HUES64 (cell line): ENCODE measurements at regions not wholly inside any gene's neighbourhood (a gene's known extent, or its start where the extent isn't known, plus 50 kb on each side); places are given as distances from the start of the nearest gene placed in this dataset.

ENCODE experiments used
- H3K27ac ChIP-seq: 2 replicates; pipeline ENCODE4 v1.7.0; 2013; ENCODE audit warnings: low read depth, low read length, inconsistent platforms
- H3K27me3 ChIP-seq: 2 replicates; pipeline ENCODE4 v1.6.1; 2013; ENCODE audit warnings: mild to moderate bottlenecking, low read length; ENCODE audit not compliant: insufficient read depth
- H3K36me3 ChIP-seq: 2 replicates; pipeline ENCODE4 v1.6.1; 2013; ENCODE audit warnings: mild to moderate bottlenecking, low read length; ENCODE audit not compliant: insufficient read depth
- H3K4me1 ChIP-seq: 2 replicates; pipeline ENCODE4 v1.6.1; 2013; ENCODE audit warnings: mild to moderate bottlenecking, low read length, moderate library complexity; ENCODE audit not compliant: insufficient read depth
- H3K4me3 ChIP-seq: 2 replicates; pipeline ENCODE4 v1.5.1; 2013; ENCODE audit warnings: mild to moderate bottlenecking, low read length, moderate library complexity
- H3K9ac ChIP-seq: 2 replicates; pipeline ENCODE4 v1.6.1; 2013; ENCODE audit warnings: mild to moderate bottlenecking, low read depth, low read length
- H3K9me3 ChIP-seq: 2 replicates; pipeline ENCODE4 v1.6.1; 2013; ENCODE audit warnings: low read depth, low read length; ENCODE audit not compliant: insufficient read depth
- WGBS: fragments of 150-250, 120-280 bp; methylation state at CpG from one replicate; pipeline ENCODE4 v1.1.7; 2013; ENCODE audit warnings: missing lambda C conversion rate; 5-methylcytosine and 5-hydroxymethylcytosine counted together

GRCh38 chr17:71114911-71115668 is 945.8 kb downstream of the KCNJ2 start:
- Histone ChIP-seq H3K4me3 (no peak overlapping the region), H3K36me3 (no peaks in the 10 kb centered on the region), H3K4me1 (peaks cover 13% of the 10 kb centered on the region; the same call in 1 of the 2 replicates), H3K9me3 (no peaks in the 10 kb centered on the region), H3K27me3 (no peaks in the 10 kb centered on the region), H3K27ac (no peak overlapping the region), H3K9ac (no peak overlapping the region)
- WGBS = 92% methylated on average over 4 of the region's 7 CpGs

DNA sequence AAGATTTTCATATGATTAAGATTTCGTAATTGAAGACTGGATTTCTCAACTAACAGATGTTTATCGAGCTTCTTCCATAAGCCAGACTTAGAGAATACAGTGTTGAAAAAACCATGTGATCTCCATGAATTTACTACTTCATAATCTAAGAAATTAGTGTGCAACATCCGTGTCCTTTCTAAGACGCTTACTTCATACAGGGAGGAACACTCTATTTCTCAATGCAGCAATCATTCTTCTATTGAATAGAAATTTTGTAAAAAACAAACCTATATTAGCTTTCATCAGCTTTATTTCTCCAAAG is 946.3 kb downstream of the KCNJ2 start:
- Histone ChIP-seq H3K9me3 (no peaks in the 10 kb centered on the region), H3K36me3 (no peaks in the 10 kb centered on the region), H3K27ac (no peak overlapping the region), H3K9ac (no peak overlapping the region), H3K4me1 (peaks cover 13% of the 10 kb centered on the region; the same call in 1 of the 2 replicates), H3K27me3 (no peaks in the 10 kb centered on the region), H3K4me3 (no peak overlapping the region)
- WGBS = 95% methylated on average over 4 of the region's 4 CpGs

- no peak overlapping the region for H3K27ac ChIP-seq
- peaks cover 13% of the 10 kb centered on the region; the same call in 1 of the 2 replicates for H3K4me1 ChIP-seq
- no peak overlapping the region for H3K9ac ChIP-seq
- no peak overlapping the region for H3K4me3 ChIP-seq
- no peaks in the 10 kb centered on the region for H3K9me3 ChIP-seq
- 71% methylated on average over 4 of the region's 4 CpGs for WGBS
- H3K27me3 ChIP-seq = no peaks in the 10 kb centered on the region
- H3K36me3 ChIP-seq = no peaks in the 10 kb centered on the region
Measured at GRCh38 chr17:71117466-71117865, 948.1 kb downstream of the KCNJ2 start.

- WGBS = 91% methylated on average over 4 of the region's 4 CpGs
Measured at GRCh38 chr17:71118039-71118438, 948.7 kb downstream of the KCNJ2 start.

DNA sequence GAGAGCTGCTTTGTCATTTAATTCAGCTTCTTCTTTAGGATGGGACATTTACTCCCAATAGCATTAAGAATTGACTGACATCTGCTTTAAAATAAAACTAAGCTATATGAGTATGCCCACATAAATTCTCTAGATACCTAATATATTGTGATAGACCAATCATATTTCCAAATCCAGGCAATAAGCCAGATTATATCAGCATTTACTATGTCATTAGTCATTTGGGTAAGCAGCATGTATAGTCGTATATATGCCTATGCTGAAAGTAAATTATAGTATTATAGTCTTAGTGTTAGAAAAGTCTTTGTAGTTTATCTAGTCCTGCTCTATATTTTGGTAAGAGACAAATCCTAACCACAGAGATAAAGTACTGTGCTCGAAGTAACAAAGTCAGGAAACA is 958.1 kb downstream of the KCNJ2 start:
- H3K4me3 ChIP-seq = no peak overlapping the region
- no peak overlapping the region for H3K9ac ChIP-seq
- peaks cover 3% of the 10 kb centered on the region; the same call in 1 of the 2 replicates for H3K9me3 ChIP-seq
- 94% methylated on average over 1 of the region's 2 CpGs for WGBS
- no peaks in the 10 kb centered on the region for H3K36me3 ChIP-seq
- no peaks in the 10 kb centered on the region for H3K4me1 ChIP-seq
- no peak overlapping the region for H3K27ac ChIP-seq
- no peaks in the 10 kb centered on the region for H3K27me3 ChIP-seq

More at GRCh38 chr17:71118039-71118438, 948.7 kb downstream of the KCNJ2 start:
- peaks cover 10% of the 10 kb centered on the region; the same call in 1 of the 2 replicates for H3K4me1 ChIP-seq
- no peaks in the 10 kb centered on the region for H3K27me3 ChIP-seq
- H3K4me3 ChIP-seq = no peak overlapping the region
- no peaks in the 10 kb centered on the region for H3K9me3 ChIP-seq
- H3K27ac ChIP-seq = no peak overlapping the region
- no peaks in the 10 kb centered on the region for H3K36me3 ChIP-seq
- no peak overlapping the region for H3K9ac ChIP-seq

- no peaks in the 10 kb centered on the region for H3K9me3 ChIP-seq
- H3K4me1 ChIP-seq = no peaks in the 10 kb centered on the region
- H3K36me3 ChIP-seq = no peaks in the 10 kb centered on the region
- no peak overlapping the region for H3K27ac ChIP-seq
- H3K27me3 ChIP-seq = no peaks in the 10 kb centered on the region
- H3K4me3 ChIP-seq = no peak overlapping the region
- WGBS = 100% methylated on average over 1 of the region's 3 CpGs
- H3K9ac ChIP-seq = no peak overlapping the region
Measured at GRCh38 chr17:71142333-71142732, 973.0 kb downstream of the KCNJ2 start.

DNA sequence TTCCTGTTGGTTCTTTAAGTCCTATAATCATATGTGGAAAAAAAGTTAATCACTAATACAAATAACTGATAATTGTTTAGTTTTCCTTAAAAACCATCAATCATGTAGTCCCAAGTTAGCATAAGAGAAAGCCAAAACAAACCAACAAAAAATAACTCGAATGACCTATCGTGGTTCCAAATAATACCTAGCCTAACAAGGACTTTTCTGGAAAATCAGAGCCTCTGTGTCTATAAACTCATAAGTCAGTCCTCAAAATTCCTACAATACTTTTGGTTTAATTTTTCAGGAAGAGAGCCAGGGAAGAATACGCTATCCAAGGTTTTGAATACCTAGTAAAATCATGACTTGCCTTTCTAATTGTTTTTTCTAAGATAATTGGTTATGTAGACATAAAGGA is 975.3 kb upstream of the SOX9 start:
- no peak overlapping the region for H3K4me3 ChIP-seq
- no peaks in the 10 kb centered on the region for H3K9me3 ChIP-seq
- H3K27me3 ChIP-seq = no peaks in the 10 kb centered on the region
- no peaks in the 10 kb centered on the region for H3K4me1 ChIP-seq
- no peaks in the 10 kb centered on the region for H3K36me3 ChIP-seq
- WGBS = 94% methylated on average over 3 of the region's 3 CpGs
- no peak overlapping the region for H3K9ac ChIP-seq
- no peak overlapping the region for H3K27ac ChIP-seq

DNA sequence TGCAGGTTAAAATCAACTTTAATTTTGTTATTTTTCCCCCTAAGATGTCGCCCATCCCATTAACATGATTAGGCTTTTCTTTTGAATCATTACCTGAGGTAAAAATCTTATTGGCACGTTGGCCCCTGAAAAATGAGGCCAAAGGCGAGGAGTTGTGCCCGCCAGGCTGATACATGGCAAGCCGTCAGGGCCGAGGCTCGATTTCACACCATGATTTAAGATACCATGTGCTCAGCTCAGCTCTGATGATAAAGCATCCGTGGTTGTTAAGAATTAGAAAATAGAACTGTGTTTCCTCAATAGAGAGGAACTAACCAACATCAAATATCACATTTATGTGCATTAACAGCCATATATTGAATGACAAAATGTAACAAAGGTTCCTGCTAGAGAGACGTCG is 972.9 kb upstream of the SOX9 start:
- no peak overlapping the region for H3K4me3 ChIP-seq
- 90% methylated on average over 9 of the region's 10 CpGs for WGBS

DNA sequence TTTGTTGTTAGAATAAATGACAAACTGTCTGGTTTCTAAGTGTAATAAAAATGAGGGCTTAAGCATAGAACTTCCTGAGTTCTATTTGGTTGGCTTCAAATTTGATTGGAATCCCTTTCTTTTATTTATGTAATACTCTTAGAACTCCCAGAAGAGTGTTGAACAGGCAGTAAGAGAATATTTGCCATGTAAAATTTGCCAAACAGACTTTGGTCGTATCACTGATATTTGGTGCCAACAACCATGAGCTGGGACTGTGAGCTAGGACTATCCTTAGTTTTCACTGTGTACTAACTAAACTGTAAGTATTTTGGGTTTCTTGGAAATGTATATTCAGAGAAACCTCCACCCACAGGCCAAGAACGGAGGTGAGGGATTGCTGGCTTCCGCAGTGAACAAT is 971.2 kb upstream of the SOX9 start:
- H3K9ac ChIP-seq = no peak overlapping the region

More for the DNA sequence above, 972.9 kb upstream of the SOX9 start:
- Histone ChIP-seq H3K27ac (no peak overlapping the region), H3K9ac (no peak overlapping the region), H3K4me1 (no peaks in the 10 kb centered on the region), H3K9me3 (no peaks in the 10 kb centered on the region), H3K27me3 (no peaks in the 10 kb centered on the region), H3K36me3 (no peaks in the 10 kb centered on the region)

GRCh38 chr17:71157297-71157696 is 963.5 kb upstream of the SOX9 start:
- H3K4me3 ChIP-seq = no peak overlapping the region
- no peak overlapping the region for H3K9ac ChIP-seq
- no peaks in the 10 kb centered on the region for H3K36me3 ChIP-seq
- H3K27me3 ChIP-seq = no peaks in the 10 kb centered on the region
- WGBS = 100% methylated on average over 1 of the region's 2 CpGs
- H3K27ac ChIP-seq = no peak overlapping the region
- H3K9me3 ChIP-seq = no peaks in the 10 kb centered on the region
- no peaks in the 10 kb centered on the region for H3K4me1 ChIP-seq

More for the DNA sequence above, 971.2 kb upstream of the SOX9 start:
- H3K4me1 ChIP-seq = no peaks in the 10 kb centered on the region
- no peak overlapping the region for H3K27ac ChIP-seq
- H3K36me3 ChIP-seq = no peaks in the 10 kb centered on the region
- H3K27me3 ChIP-seq = no peaks in the 10 kb centered on the region
- 91% methylated on average over 3 of the region's 3 CpGs for WGBS
- no peaks in the 10 kb centered on the region for H3K9me3 ChIP-seq
- H3K4me3 ChIP-seq = no peak overlapping the region

- H3K4me1 ChIP-seq = no peaks in the 10 kb centered on the region
- no peaks in the 10 kb centered on the region for H3K36me3 ChIP-seq
- no peak overlapping the region for H3K9ac ChIP-seq
- H3K4me3 ChIP-seq = no peak overlapping the region
- no peaks in the 10 kb centered on the region for H3K9me3 ChIP-seq
- H3K27ac ChIP-seq = no peak overlapping the region
- WGBS = 85% methylated on average over 4 of the region's 4 CpGs
- H3K27me3 ChIP-seq = no peaks in the 10 kb centered on the region
Measured at GRCh38 chr17:71158437-71158836, 962.4 kb upstream of the SOX9 start.
